GM18951 (cell line): ENCODE measurements at regions not wholly inside any gene's neighbourhood (a gene's known extent, or its start where the extent isn't known, plus 50 kb on each side); places are given as distances from the start of the nearest gene placed in this dataset.
"Not testable (repeated sequence)": the region's sequence is repeated elsewhere in the genome, so short reads cannot be mapped to it uniquely, and the experiment has no call there.

ENCODE experiments used
- POLR2A ChIP-seq: IDR thresholded peaks from 4 replicates; pipeline ENCODE4 v1.6.1; 2011; ENCODE audit warnings: mild to moderate bottlenecking; ENCODE audit not compliant: insufficient read length, insufficient read depth; ENCODE audit errors: extremely low read depth
- in situ Hi-C: fragments of 300-500 bp; cut with MboI; formaldehyde crosslinking; loops from one replicate; pipeline ENCODE4 v1.12.0; 2022; ENCODE audit warnings: low sequenced_read_pairs, mixed read lengths, inconsistent platforms; ENCODE audit not compliant: unreplicated experiment

- no peak for TF ChIP-seq POLR2A
- in situ Hi-C loops = no loop called here
Measured at GRCh38 chr5:29240379-29240778, 1953.1 kb upstream of the CDH6 start.

DNA sequence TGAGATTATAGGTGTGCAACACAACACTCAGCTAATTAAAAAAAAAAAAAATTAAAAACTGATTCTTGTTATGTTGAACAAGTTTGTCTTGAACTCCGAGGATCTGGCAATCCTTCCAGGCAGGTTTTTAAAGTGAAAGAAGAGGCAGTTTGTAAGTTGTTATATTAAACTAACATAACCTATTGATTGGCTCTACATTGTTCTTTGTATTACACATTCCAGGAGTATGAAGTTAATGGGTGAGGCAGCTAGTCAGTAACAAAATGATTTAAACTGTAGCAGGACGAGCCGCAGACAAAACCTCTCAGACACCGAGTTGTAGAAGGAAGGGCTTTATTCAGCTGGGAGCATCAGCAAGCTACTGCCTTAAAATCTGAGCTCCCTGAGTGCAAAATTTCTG is 1953.9 kb upstream of the CDH6 start:
- in situ Hi-C loops = no loop called here
- no peak for TF ChIP-seq POLR2A

DNA sequence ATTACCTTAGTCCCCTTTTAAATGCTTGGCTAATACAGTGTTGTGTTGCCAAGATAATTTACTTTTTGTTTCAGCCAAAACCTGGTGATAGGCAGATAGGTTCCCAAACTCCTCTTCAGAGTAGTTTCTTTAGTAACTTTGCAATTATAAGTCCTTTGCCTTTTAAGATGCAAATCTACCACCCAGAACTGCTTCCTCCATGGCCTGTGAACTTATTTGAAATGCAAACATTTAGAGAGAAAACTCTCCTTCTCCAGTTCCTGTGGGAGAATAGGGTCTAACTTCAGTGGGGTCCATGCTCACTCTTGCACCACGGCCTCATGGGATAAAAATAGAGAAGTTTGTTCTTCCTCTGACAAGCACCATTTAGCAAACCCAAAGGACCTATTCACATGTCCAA is 1955.4 kb upstream of the CDH6 start:
- no peak for TF ChIP-seq POLR2A
- in situ Hi-C loops = no loop called here

GRCh38 chr5:29231154-29231553 is 1962.3 kb upstream of the CDH6 start:
- in situ Hi-C loops = no loop called here
- no peak for TF ChIP-seq POLR2A

DNA sequence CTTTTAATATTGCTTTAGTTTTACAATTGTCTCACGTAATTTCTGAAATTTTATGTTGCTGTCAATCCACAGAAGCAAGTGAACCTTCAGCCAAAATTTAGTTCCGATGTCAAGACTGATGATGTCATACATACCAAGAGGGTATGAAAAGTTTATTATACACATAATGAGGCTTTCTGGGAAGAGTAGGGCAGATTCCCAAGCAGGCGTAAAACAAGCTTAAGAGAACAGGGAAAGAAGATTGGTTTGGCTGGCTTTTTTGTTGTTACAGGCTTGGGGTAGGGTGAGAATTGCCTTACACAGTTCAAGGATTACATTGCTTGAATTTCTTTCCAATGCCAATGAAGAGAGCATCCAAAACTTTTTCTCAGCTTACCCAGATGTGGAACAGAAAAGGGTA is 1962.9 kb upstream of the CDH6 start:
- TF ChIP-seq POLR2A = no peak
- in situ Hi-C loops = no loop called here

GRCh38 chr5:29229461-29229860 is 1964.0 kb upstream of the CDH6 start:
- in situ Hi-C loops = no loop called here
- TF ChIP-seq POLR2A = no peak

DNA sequence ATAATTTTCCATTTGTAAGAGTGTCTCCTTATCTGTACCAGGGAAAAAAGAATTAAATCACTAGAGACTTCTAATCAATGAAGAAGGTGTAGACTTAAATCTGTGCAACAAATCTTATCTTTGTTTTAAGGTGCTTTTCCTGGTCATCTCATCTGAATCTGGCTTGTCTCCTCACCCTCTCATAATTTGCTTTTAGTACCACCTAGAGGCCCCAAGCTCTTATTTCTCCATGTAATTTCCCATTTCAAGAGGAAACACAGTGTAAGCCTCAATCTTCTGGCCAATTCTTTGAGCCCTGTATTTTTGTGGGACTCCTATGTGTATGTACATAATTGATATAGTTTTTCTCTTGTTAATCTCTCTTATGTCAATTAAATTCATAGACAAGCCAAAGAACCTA is 1975.3 kb upstream of the CDH6 start:
- in situ Hi-C loops = no loop called here

DNA sequence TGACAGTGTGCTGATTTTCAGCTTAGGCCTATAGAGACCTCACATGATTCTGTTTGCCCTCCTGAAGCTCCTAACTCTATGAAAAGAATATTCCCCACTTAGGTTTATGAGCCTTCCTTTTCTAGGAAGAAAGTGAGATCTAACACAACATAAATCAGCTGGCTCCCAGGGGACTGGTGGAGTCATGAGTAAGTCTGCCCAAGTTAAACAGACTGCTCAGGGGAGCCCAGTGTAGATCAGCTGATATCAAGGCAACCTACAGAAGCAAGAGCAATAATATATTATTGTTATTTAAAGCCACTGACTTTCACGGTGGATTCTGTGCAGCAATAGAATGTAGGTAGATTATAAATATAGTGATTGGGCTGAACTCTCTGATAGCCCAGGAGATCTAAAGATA is 1978.6 kb upstream of the CDH6 start:
- in situ Hi-C loops = no loop called here
- no peak for TF ChIP-seq POLR2A

More for the DNA sequence above, 1975.3 kb upstream of the CDH6 start:
- TF ChIP-seq POLR2A = no peak

- no peak for TF ChIP-seq POLR2A
- in situ Hi-C loops = no loop called here
Measured at GRCh38 chr5:29213475-29213874, 1980.0 kb upstream of the CDH6 start.

GRCh38 chr5:29208024-29208423 is 1985.5 kb upstream of the CDH6 start:
- in situ Hi-C loops = no loop called here

DNA sequence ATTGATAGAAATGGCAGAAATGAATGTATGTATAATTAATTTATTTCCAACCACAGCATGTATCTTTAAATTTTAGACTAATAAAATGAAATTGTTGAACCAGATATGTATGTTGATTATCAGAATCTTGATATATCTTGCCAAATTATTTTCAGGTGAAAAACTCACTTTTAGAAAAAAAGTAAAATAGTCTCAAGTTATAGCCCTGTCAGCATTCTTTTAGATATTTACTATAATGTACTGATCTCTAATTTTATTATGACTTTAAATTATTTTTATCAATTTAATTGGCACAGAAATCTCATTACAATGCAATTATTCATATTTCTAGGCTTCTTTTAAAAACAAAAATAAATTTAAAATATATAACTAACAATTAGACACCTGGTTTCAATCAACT is 1990.4 kb upstream of the CDH6 start:
- in situ Hi-C loops = no loop called here
- TF ChIP-seq POLR2A = no peak

More at GRCh38 chr5:29208024-29208423, 1985.5 kb upstream of the CDH6 start:
- no peak for TF ChIP-seq POLR2A

GRCh38 chr5:29197631-29198454 is 1995.6 kb upstream of the CDH6 start:
- no peak for TF ChIP-seq POLR2A
- in situ Hi-C loops = no loop called here

DNA sequence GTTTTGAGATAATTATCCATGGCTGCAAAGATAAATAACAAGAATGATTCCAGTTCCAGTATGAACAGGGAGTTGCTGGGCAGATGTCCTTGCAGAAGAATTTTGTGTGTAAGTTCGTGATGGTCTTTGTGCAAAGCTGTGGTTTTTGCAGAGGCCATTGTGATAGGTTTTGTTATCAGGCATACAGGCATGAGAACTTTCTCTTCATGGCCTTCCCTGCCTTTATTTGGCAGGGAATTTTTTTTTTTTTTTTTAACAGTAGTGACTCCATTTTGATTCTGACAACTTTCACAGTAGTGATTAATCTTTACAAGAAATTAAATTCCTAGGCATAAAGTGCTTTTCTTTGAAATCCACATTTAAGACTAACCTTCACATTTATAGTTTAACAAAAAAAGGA is 1999.5 kb upstream of the CDH6 start:
- in situ Hi-C loops = no loop called here

DNA sequence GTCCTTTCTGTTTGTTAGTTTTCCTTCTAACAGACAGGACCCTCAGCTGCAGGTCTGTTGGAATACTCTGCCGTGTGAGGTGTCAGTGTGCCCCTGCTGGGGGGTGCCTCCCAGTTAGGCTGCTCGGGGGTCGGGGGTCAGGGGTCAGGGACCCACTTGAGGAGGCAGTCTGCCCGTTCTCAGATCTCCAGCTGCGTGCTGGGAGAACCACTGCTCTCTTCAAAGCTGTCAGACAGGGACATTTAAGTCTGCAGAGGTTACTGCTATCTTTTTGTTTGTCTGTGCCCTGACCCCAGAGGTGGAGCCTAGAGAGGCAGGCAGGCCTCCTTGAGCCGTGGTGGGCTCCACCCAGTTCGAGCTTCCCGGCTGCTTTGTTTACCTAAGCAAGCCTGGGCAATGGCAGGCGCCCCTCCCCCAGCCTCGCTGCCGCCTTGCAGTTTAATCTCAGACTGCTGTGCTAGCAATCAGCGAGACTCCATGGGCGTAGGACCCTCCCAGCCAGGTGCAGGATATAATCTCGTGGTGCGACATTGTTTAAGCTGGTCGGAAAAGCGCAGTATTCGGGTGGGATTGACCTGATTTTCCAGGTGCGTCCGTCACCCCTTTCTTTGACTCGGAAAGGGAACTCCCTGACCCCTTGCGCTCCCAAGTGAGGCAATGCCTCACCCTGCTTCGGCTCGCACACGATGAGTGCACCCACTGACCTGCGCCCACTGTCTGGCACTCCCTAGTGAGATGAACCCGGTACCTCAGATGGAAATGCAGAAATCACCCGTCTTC is 2002.0 kb upstream of the CDH6 start:
- in situ Hi-C loops = not testable (repeated sequence)

More for the DNA sequence above, 1999.5 kb upstream of the CDH6 start:
- no peak for TF ChIP-seq POLR2A

DNA sequence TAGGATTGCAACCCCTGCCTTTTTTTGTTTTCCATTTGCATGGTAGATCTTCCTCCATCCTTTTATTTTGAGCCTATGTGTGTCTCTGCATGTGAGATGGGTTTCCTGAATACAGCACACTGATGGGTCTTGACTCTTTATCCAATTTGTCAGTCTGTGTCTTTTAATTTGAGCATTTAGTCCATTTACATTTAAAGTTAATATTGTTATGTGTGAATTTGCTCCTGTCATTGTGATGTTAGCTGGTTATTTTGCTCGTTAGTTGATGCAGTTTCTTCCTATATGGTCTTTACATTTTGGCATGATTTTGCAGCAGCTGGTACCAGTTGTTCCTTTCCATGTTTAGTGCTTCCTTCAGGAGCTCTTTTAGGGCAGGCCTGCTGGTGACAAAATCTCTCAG is 2003.1 kb upstream of the CDH6 start:
- in situ Hi-C loops = not testable (repeated sequence)

- in situ Hi-C loops = not testable (repeated sequence)
Measured at GRCh38 chr5:29186380-29186779, 2007.1 kb upstream of the CDH6 start.
